Fibroblast of the aortic adventitia (primary cell): ENCODE measurements at regions not wholly inside any gene's neighbourhood (a gene's known extent, or its start where the extent isn't known, plus 50 kb on each side); places are given as distances from the start of the nearest gene placed in this dataset.

Experiments used
- DNase-seq: peaks from one replicate; pipeline ENCODE4 v3.0.0-alpha.2; 2010; ENCODE audit warnings: low read depth
- H3K4me3 ChIP-seq: 2 replicates; pipeline ENCODE4 v1.5.1; 2011; ENCODE audit warnings: low read depth, mild to moderate bottlenecking, control low read depth, low read length, moderate library complexity
- CTCF ChIP-seq: IDR thresholded peaks from 2 replicates; pipeline ENCODE4 v1.5.1; 2011; ENCODE audit warnings: mild to moderate bottlenecking, low read length, control low read depth, inconsistent platforms; ENCODE audit not compliant: insufficient read depth

DNA sequence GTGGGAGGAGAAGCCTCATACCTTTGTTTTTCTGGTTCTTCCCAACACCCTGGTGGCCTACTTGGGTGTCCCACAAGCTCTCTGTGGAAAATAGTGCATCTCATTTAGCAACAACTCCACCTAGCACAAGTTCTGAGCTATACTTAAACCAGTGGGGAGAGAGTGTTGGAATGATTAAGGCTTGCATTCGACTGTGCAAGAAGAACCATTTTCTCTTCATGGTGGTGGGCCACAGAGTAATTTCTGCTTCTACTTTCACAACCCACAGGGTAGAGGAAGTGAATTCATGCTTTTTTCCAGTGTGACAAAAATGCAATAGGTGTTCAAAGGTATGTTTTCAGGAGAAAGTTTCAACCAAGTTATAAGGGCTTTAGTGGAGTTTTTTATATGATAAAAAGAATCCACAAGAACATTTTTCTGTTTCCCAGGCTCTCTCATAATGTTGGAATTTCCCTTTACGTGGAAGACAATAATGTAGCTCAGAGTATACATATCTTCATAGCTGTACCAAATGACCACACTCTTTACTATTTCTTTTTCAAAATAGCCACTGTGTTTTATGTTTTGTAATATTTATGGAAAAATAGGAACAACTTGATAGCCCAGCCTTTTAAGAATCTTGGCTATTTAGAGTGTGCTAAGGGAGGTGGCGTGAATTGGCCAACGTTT is 80.3 kb upstream of the HHIP start:
- no peak overlapping the region for H3K4me3 ChIP-seq
- TF ChIP-seq CTCF = no peak
- peak; percentile 33 for DNase-seq

DNA sequence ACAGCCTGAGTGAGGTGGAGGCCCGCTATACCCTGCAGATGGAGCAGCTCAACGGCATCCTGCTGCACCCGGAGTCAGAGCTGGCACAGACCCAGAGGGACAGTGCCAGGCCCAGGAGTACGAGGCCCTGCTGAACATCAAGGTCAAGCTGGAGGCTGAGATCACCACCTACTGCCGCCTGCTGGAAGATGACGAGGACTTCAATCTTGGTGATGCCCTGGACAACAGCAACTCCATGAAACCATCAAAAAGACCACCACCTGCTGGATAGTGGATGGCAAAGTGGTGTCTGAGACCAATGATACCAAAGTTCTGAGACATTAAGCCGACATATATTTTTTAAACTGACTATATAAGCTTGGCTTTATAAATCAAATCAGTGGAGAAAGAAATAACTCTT is 73.3 kb upstream of the HHIP start:
- H3K4me3 ChIP-seq = no peak overlapping the region
- TF ChIP-seq CTCF = no peak
- no peak for DNase-seq

- TF ChIP-seq CTCF = no peak
- H3K4me3 ChIP-seq = no peak overlapping the region
- no peak for DNase-seq
Observed at GRCh38 chr4:144574000-144574399, 72.0 kb upstream of the HHIP start.

DNA sequence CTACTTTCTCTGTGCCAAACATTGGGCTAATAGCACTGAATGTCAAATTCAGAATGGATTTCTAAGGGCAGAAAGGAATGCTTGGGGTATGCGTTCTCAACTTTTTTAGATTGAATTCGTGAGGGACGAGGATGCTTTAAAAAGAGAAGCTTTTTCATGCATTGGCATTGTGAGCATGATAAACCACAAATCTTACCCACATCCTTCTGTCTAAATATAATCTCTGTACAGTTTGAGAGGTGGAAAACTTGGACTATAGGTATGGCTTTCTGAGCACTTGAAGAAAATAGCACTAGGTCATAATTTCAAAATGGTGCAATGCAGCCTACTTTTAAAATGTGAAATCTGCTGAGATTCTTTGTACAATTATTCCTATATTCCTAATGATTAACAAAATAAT is 71.4 kb upstream of the HHIP start:
- DNase-seq = no peak
- H3K4me3 ChIP-seq = no peak overlapping the region
- no peak for TF ChIP-seq CTCF

DNA sequence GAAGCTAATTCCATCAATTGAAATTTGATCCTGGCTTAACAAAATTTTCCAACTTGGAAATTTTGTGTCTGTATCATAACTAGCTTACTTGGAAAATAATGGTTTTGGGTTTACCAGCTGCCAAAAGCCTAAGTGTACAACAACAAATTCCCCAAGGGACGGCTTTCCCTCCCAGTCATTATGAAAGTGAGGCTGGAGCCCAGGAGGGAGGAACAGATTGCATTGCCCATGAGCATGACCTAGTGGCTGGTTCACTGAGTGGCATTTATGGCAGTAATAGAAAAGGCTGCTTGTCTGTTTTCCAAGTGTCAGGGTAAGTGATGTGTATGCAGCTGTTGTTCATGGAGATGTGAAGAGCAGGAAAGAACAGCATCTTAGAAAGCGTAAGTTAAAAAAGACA is 70.8 kb upstream of the HHIP start:
- peak; percentile 19 for TF ChIP-seq CTCF
- no peak overlapping the region for H3K4me3 ChIP-seq
- peak; percentile 36 for DNase-seq

DNA sequence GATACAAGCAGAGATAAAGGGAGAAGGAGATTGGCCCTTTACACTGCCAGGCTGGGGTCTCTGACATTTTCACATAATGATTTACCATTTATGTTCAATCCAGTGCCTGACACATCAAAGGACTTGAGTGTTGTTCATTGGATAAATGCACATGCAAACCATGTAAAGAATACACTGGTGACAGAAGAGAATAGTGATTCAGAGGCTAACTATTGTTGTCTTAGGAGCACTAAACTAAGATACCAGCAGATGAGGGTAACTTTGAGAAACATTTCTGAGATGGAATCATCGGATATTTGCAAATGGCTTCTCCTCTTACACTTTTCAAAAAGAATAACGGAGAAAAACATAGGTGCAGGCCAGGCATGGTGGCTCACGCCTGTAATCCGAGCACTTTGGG is 67.3 kb upstream of the HHIP start:
- TF ChIP-seq CTCF = no peak
- peak; percentile 47 for DNase-seq
- H3K4me3 ChIP-seq = no peak overlapping the region
